Psoas muscle (tissue), 7 donors: ENCODE measurements at regions not wholly inside any gene's neighbourhood (a gene's known extent, or its start where the extent isn't known, plus 50 kb on each side); places are given as distances from the start of the nearest gene placed in this dataset.

Experiments
- ATAC-seq, 4 donors: fragments of 200-7000 bp; cut with Tn5 transposase; one replicate each; pipeline ENCODE4 v1.9.1; 2020; ENCODE audit warnings: moderate library complexity in 3 of 4, mild to moderate bottlenecking in 2 of 4
- DNase-seq, 2 donors: peaks; one replicate each; pipeline ENCODE4 v3.0.0-alpha.2; 2020
- H3K27ac ChIP-seq: fragments of 200-600 bp; one replicate; pipeline ENCODE4 v1.8.0; 2022
- H3K27me3 ChIP-seq, 3 donors: fragments of 200-600 bp in 1 of 3; one replicate each; pipeline versions ENCODE4 v1.6.1 to v1.8.0; 2013 to 2022; ENCODE audit warnings: low read length in 2 of 3, mild to moderate bottlenecking in 2 of 3, moderate library complexity in 1 of 3; ENCODE audit not compliant: insufficient read depth in 3 of 3
- H3K36me3 ChIP-seq, 2 donors: fragments of 200-600 bp in 1 of 2; one replicate each; pipeline versions ENCODE4 v1.6.1 to v1.8.0; 2013 to 2022; ENCODE audit warnings: low read depth in 1 of 2, mild to moderate bottlenecking in 1 of 2, moderate library complexity in 1 of 2; ENCODE audit not compliant: insufficient read depth in 1 of 2
- H3K4me1 ChIP-seq: fragments of 200-600 bp; one replicate; pipeline ENCODE4 v1.8.0; 2022
- H3K4me3 ChIP-seq: fragments of 200-600 bp; one replicate; pipeline ENCODE4 v1.8.0; 2022; ENCODE audit warnings: mild to moderate bottlenecking
- H3K9me3 ChIP-seq: fragments of 200-600 bp; one replicate; pipeline ENCODE4 v1.8.0; 2022
- WGBS, 3 donors: extraction: QIAGEN DNeasy Blood & Tissue Kit; methylation state at CpG; one replicate each; pipeline versions ENCODE4 v1.1.6 to v1.1.7; 2013; 5-methylcytosine and 5-hydroxymethylcytosine counted together
- intact Hi-C, 2 donors: fragments of 100-400 bp; cut with DNase I; formaldehyde crosslinking; loops; one replicate each; pipeline versions ENCODE4 v1.11.0 to v1.14.2; 2022
- TF ChIP-seq, protein P1 (sequence below): fragments of 200-600 bp; IDR thresholded peaks from one replicate; pipeline ENCODE4 v1.8.0; 2022; ENCODE audit warnings: antibody characterized with exemption
- donor health status: healthy with polysubstance abuse.
- donor health status: DM: no; HTN: no; CAD: no; lungs with moderate emphysema.
- donor health status: Bipolar disorder and iron deficiency.
- donor health status: healthy.
- donor health status: DM: yes; HTN: yes; CAD: no.
- donor health status: DM: no; HTN: no; CAD: no.
- donor health status: DM: yes; HTN: yes; CAD: no.

DNA sequence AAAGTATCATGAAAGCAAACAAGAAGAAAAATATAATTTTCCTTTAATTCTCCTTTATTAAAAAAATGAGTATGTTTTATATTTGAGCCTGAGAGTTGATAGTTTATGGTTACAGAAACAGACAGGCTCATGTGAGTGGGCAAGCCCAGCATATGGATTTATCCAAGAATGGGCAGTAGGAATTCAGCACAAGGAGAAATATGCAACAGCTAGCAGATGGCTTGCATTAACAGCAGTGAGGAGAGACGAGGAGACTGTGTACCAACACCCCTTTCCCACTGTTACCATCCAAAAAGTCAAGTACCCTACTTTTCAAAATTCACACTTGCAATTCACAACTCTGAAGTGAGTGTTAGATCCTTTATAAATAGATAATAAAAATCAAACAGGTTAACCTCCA lies 1760.2 kb upstream of the TENM3 start:
- intact Hi-C loops = no loop called here
- 5 to 10% (median 7%) methylated on average over 1 of the region's 1 CpG for whole genome bisulfite sequencing, 3 donors
- no peak for DNase-seq
- Histone ChIP-seq H3K36me3 (no peaks in the 10 kb centered on the region), H3K27me3 (no peaks in the 10 kb centered on the region), H3K27ac (no peak overlapping the region), H3K9me3 (no peaks in the 10 kb centered on the region), H3K4me1 (no peaks in the 10 kb centered on the region), H3K4me3 (no peak overlapping the region)
- TF ChIP-seq, protein P1, sequence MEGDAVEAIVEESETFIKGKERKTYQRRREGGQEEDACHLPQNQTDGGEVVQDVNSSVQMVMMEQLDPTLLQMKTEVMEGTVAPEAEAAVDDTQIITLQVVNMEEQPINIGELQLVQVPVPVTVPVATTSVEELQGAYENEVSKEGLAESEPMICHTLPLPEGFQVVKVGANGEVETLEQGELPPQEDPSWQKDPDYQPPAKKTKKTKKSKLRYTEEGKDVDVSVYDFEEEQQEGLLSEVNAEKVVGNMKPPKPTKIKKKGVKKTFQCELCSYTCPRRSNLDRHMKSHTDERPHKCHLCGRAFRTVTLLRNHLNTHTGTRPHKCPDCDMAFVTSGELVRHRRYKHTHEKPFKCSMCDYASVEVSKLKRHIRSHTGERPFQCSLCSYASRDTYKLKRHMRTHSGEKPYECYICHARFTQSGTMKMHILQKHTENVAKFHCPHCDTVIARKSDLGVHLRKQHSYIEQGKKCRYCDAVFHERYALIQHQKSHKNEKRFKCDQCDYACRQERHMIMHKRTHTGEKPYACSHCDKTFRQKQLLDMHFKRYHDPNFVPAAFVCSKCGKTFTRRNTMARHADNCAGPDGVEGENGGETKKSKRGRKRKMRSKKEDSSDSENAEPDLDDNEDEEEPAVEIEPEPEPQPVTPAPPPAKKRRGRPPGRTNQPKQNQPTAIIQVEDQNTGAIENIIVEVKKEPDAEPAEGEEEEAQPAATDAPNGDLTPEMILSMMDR = no peak
- no peak for ATAC-seq

DNA sequence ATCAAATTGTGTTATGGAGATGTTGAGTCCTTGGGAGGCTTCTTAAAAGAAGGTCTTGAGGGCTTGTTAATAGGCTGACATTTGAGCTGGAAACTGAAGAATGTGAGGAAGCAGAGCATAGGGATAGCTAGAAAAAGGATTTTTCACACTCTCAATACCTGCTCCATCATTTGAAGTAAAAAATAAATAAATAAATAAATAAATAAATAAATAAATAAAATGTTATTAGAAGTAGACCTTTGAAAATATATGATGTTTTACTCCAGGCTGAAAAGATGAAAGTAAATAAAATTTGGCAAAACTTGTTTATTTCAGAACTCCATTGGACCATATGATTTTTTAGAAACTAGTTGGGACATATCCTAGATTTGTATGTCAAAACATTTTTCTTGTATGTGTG lies 1757.8 kb upstream of the TENM3 start:
- Histone ChIP-seq H3K27ac (no peak overlapping the region), H3K36me3 (no peaks in the 10 kb centered on the region), H3K4me1 (no peaks in the 10 kb centered on the region), H3K9me3 (no peaks in the 10 kb centered on the region), H3K4me3 (no peak overlapping the region), H3K27me3 (no peaks in the 10 kb centered on the region)
- no peak for ATAC-seq
- TF ChIP-seq, protein P1 = no peak
- no peak for DNase-seq
- intact Hi-C loops = no loop called here

DNA sequence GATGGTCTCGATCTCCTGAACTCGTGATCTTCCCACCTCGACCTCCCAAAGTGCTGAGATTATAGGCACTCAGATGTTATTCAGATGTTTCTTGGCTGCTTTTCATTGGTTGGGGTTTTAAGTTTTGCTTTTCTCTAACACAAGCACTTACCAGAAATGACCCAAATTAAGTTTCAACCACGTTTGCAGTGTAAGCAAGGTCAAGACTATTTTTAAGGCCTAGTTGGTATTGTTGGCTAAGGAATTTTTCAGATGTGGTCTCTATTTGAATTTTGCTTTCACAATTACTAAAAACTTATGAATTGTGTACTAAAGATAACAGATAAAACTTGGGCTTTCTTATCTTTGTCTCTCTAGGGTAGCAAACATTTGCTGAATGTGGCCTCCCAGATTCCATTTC lies 1756.9 kb upstream of the TENM3 start:
- Histone ChIP-seq H3K27ac (no peak overlapping the region), H3K9me3 (no peaks in the 10 kb centered on the region), H3K4me1 (no peaks in the 10 kb centered on the region), H3K4me3 (no peak overlapping the region), H3K27me3 (no peaks in the 10 kb centered on the region), H3K36me3 (no peaks in the 10 kb centered on the region)
- no peak for ATAC-seq
- intact Hi-C loops = no loop called here
- TF ChIP-seq, protein P1 = no peak
- WGBS, 3 donors = 78 to 84% (median 79%) methylated on average over 4 of the region's 4 CpGs
- no peak for DNase-seq

DNA sequence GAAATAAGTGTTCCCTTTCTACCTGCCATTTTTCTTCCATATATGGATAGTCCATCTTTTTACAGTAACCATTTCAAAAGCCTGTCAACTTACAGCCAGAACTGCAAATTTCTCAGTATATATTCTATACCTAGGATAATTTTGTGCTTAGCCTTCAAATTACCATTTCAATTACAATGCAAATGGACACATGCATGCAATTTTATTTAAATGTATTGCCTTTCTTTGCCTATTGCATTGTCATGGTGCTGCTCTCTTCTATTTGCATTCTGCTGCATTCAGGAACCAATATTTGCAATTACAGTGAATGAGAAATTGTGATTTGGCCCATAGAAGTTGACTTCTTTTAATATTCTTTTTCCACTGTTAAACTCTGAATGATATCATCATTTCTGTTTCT lies 1753.4 kb upstream of the TENM3 start:
- Histone ChIP-seq H3K9me3 (no peaks in the 10 kb centered on the region), H3K27me3 (no peaks in the 10 kb centered on the region), H3K4me3 (no peak overlapping the region), H3K4me1 (no peaks in the 10 kb centered on the region), H3K36me3 (no peaks in the 10 kb centered on the region), H3K27ac (no peak overlapping the region)
- DNase-seq (no peak), ATAC-seq (no peak)
- intact Hi-C loops = no loop called here
- TF ChIP-seq, protein P1 = no peak

DNA sequence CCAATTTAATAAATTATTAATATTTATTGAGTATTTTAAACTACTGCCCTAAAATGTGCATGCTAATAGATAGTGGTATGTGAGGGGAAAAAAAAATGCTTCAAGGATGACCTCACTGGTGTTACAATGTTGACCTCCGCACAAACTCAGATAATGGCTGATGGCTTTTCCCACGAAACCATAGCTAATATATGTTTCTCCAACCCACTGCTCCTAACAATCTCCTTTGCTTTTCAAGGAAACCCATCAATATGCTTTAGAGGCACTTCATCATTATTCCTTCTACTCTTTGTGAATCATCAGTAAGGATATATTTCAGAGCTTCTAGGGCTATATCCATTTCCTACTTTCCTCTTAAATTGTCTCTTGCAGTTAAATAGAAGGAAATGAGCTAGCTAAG lies 1752.0 kb upstream of the TENM3 start:
- intact Hi-C loops = no loop called here
- TF ChIP-seq, protein P1 = no peak
- Histone ChIP-seq H3K9me3 (no peaks in the 10 kb centered on the region), H3K4me3 (no peak overlapping the region), H3K4me1 (no peaks in the 10 kb centered on the region), H3K36me3 (no peaks in the 10 kb centered on the region), H3K27ac (no peak overlapping the region), H3K27me3 (no peaks in the 10 kb centered on the region)
- DNase-seq (no peak), ATAC-seq (no peak)
- 65 to 82% (median 81%) methylated on average over 2 of the region's 2 CpGs for WGBS, 3 donors
